WTC11 (cell line): ENCODE measurements at regions not wholly inside any gene's neighbourhood (a gene's known extent, or its start where the extent isn't known, plus 50 kb on each side); places are given as distances from the start of the nearest gene placed in this dataset.

Source experiments
- CREB1 ChIP-seq: sonication (generic); formaldehyde crosslinking; IDR thresholded peaks from 2 replicates; pipeline ENCODE4 v1.8.0; 2023; ENCODE audit warnings: mild to moderate bottlenecking, missing genetic modification reagents
- CREM ChIP-seq: sonication (generic); formaldehyde crosslinking; IDR thresholded peaks from 2 replicates; pipeline ENCODE4 v1.8.1; 2022; ENCODE audit warnings: mild to moderate bottlenecking, missing genetic modification reagents, moderate library complexity
- CTCF ChIP-seq: fragments of 200-600 bp; IDR thresholded peaks from 2 replicates; pipeline ENCODE4 v1.8.0; 2022; ENCODE audit warnings: antibody characterized with exemption
- ESRRA ChIP-seq: sonication (generic); formaldehyde crosslinking; IDR thresholded peaks from 2 replicates; pipeline ENCODE4 v1.8.1; 2022; ENCODE audit warnings: mild to moderate bottlenecking, missing genetic modification reagents, borderline replicate concordance
- FOXK1 ChIP-seq: sonication (generic); formaldehyde crosslinking; IDR thresholded peaks from 2 replicates; pipeline ENCODE4 v1.8.0; 2022; ENCODE audit warnings: mild to moderate bottlenecking, moderate library complexity, missing genetic modification reagents
- NFE2L1 ChIP-seq: sonication (generic); formaldehyde crosslinking; IDR thresholded peaks from 2 replicates; pipeline ENCODE4 v1.8.1; 2023; ENCODE audit warnings: missing genetic modification reagents
- SP1 ChIP-seq: sonication (generic); formaldehyde crosslinking; conservative IDR thresholded peaks from 2 replicates; pipeline ENCODE4 v1.8.1; 2022; ENCODE audit warnings: missing genetic modification reagents
- ZBTB43 ChIP-seq: sonication (generic); formaldehyde crosslinking; IDR thresholded peaks from 2 replicates; pipeline ENCODE4 v1.8.1; 2023; ENCODE audit warnings: mild to moderate bottlenecking, missing genetic modification reagents

GRCh38 chr7:69250958-69251357 is 347.3 kb upstream of the AUTS2 start:
- TF ChIP-seq CREM (CRISPR knock-in tag) (no peak), CREB1 (CRISPR knock-in tag) (no peak), ESRRA (CRISPR knock-in tag) (no peak), CTCF (no peak), FOXK1 (CRISPR knock-in tag) (no peak), ZBTB43 (CRISPR knock-in tag) (no peak), SP1 (no peak), NFE2L1 (CRISPR knock-in tag) (no peak)
